WTC11 (cell line): ENCODE measurements at regions not wholly inside any gene's neighbourhood (a gene's known extent, or its start where the extent isn't known, plus 50 kb on each side); places are given as distances from the start of the nearest gene placed in this dataset.
A peak's percentile ranks its signal among the peaks of the same experiment; 100 is the strongest.

Experiments
- ATAC-seq: fragments of 200-7000 bp; cut with Tn5 transposase; 2 replicates; pipeline ENCODE4 v1.10.0; 2021; ENCODE audit warnings: mild to moderate bottlenecking, moderate library complexity
- CTCF ChIA-PET: fragments of 300-600 bp; sonication (Branson Sonifier 250); formaldehyde crosslinking; loops from one replicate; lab custom pipeline; 2021; ENCODE audit warnings: antibody characterized with exemption; lab: Charles Lee
- POLR2A ChIA-PET: fragments of 350-600 bp; sonication (Branson Sonifier 250); formaldehyde crosslinking; loops from one replicate; lab custom pipeline; 2021; ENCODE audit warnings: antibody characterized with exemption; lab: Charles Lee
- DNase-seq: peaks from one replicate; pipeline ENCODE4 v3.0.0; 2021; ENCODE audit warnings: low spot score
- H3K27ac Mint-ChIP-seq: 2 replicates; pipeline ENCODE4 v1.8.0; 2021; ENCODE audit warnings: mixed read lengths
- H3K27me3 Mint-ChIP-seq: 2 replicates; pipeline ENCODE4 v1.8.0; 2021; ENCODE audit warnings: low read depth, mild to moderate bottlenecking, moderate library complexity, mixed read lengths
- H3K36me3 Mint-ChIP-seq: 2 replicates; pipeline ENCODE4 v1.8.0; 2021; ENCODE audit warnings: mixed read lengths
- H3K4me1 Mint-ChIP-seq: 2 replicates; pipeline ENCODE4 v1.8.0; 2022; ENCODE audit warnings: mixed read lengths
- H3K4me3 Mint-ChIP-seq: 2 replicates; pipeline ENCODE4 v1.8.0; 2021; ENCODE audit warnings: mild to moderate bottlenecking, moderate library complexity, mixed read lengths
- H3K9me3 Mint-ChIP-seq: 2 replicates; pipeline ENCODE4 v1.8.0; 2021; ENCODE audit warnings: mixed read lengths
- ATF1 ChIP-seq: sonication (generic); formaldehyde crosslinking; IDR thresholded peaks from 2 replicates; pipeline ENCODE4 v1.8.1; 2023; ENCODE audit warnings: mild to moderate bottlenecking, moderate library complexity, missing genetic modification reagents
- FOXJ3 ChIP-seq: sonication (generic); formaldehyde crosslinking; IDR thresholded peaks from 2 replicates; pipeline ENCODE4 v1.9.0; 2021; ENCODE audit warnings: missing genetic modification reagents, mild to moderate bottlenecking, borderline replicate concordance
- HMGA2 ChIP-seq: fragments of 250-450 bp; sonication (Bioruptor Pico); IDR thresholded peaks from 2 replicates; pipeline ENCODE4 v1.4.0; 2021; ENCODE audit warnings: mild to moderate bottlenecking, moderate library complexity
- IRF2 ChIP-seq: sonication (generic); formaldehyde crosslinking; IDR thresholded peaks from 2 replicates; pipeline ENCODE4 v1.8.0; 2022; ENCODE audit warnings: low read depth, missing genetic modification reagents, borderline replicate concordance
- JUN ChIP-seq: sonication (generic); formaldehyde crosslinking; IDR thresholded peaks from 2 replicates; pipeline ENCODE4 v1.8.0; 2023; ENCODE audit warnings: mild to moderate bottlenecking, missing genetic modification reagents
- KAT7 ChIP-seq: sonication (generic); formaldehyde crosslinking; IDR thresholded peaks from 2 replicates; pipeline ENCODE4 v1.8.1; 2023; ENCODE audit warnings: missing genetic modification reagents, mild to moderate bottlenecking, borderline replicate concordance
- MYBL2 ChIP-seq: sonication (generic); formaldehyde crosslinking; IDR thresholded peaks from 2 replicates; pipeline ENCODE4 v1.8.1; 2023; ENCODE audit warnings: mild to moderate bottlenecking, moderate library complexity, missing genetic modification reagents
- NFE2L1 ChIP-seq: sonication (generic); formaldehyde crosslinking; IDR thresholded peaks from 2 replicates; pipeline ENCODE4 v1.8.1; 2023; ENCODE audit warnings: missing genetic modification reagents
- NR2C2 ChIP-seq: sonication (generic); formaldehyde crosslinking; IDR thresholded peaks from 2 replicates; pipeline ENCODE4 v1.8.0; 2022; ENCODE audit warnings: mild to moderate bottlenecking, missing genetic modification reagents
- NR3C1 ChIP-seq: sonication (generic); formaldehyde crosslinking; conservative IDR thresholded peaks from 2 replicates; pipeline ENCODE4 v1.8.1; 2023; ENCODE audit warnings: low read depth, mild to moderate bottlenecking, missing genetic modification reagents
- OVOL2 ChIP-seq: fragments of 250-450 bp; sonication (Bioruptor Pico); IDR thresholded peaks from 2 replicates; pipeline ENCODE4 v1.9.0; 2021; ENCODE audit warnings: mild to moderate bottlenecking, borderline replicate concordance
- TEAD4 ChIP-seq: sonication (generic); formaldehyde crosslinking; IDR thresholded peaks from 2 replicates; pipeline ENCODE4 v1.8.0; 2022; ENCODE audit warnings: mild to moderate bottlenecking, missing genetic modification reagents
- ZNF416 ChIP-seq: fragments of 250-450 bp; sonication (Bioruptor Pico); IDR thresholded peaks from 2 replicates; pipeline ENCODE4 v1.9.0; 2021; ENCODE audit warnings: mild to moderate bottlenecking, inconsistent platforms
- ZNF423 ChIP-seq: fragments of 250-450 bp; sonication (Bioruptor Pico); IDR thresholded peaks from 2 replicates; pipeline ENCODE4 v2.1.2; 2022; ENCODE audit warnings: mild to moderate bottlenecking, moderate library complexity
- TF ChIP-seq, protein P1 (sequence below): fragments of 200-600 bp; IDR thresholded peaks from 2 replicates; pipeline ENCODE4 v1.8.0; 2022; ENCODE audit warnings: antibody characterized with exemption
- TF ChIP-seq, protein P2 (sequence below): fragments of 250-450 bp; sonication (Bioruptor Pico); IDR thresholded peaks from 2 replicates; pipeline ENCODE4 v1.8.0; 2021; ENCODE audit warnings: mild to moderate bottlenecking
- TF ChIP-seq, protein P3 (sequence below): sonication (generic); formaldehyde crosslinking; IDR thresholded peaks from 2 replicates; pipeline ENCODE4 v1.8.1; 2022; ENCODE audit warnings: missing genetic modification reagents, borderline replicate concordance
- TF ChIP-seq, protein P4 (sequence below): fragments of 250-450 bp; sonication (Bioruptor Pico); IDR thresholded peaks from 2 replicates; pipeline ENCODE4 v1.9.0; 2021; ENCODE audit warnings: mild to moderate bottlenecking, borderline replicate concordance
- TF ChIP-seq, protein P5 (sequence below): sonication (generic); formaldehyde crosslinking; IDR thresholded peaks from 2 replicates; pipeline ENCODE4 v1.8.0; 2022; ENCODE audit warnings: mild to moderate bottlenecking, missing genetic modification reagents
- TF ChIP-seq, protein P6 (sequence below): sonication (generic); formaldehyde crosslinking; IDR thresholded peaks from 2 replicates; pipeline ENCODE4 v1.8.1; 2023; ENCODE audit warnings: mild to moderate bottlenecking, moderate library complexity, missing genetic modification reagents

DNA sequence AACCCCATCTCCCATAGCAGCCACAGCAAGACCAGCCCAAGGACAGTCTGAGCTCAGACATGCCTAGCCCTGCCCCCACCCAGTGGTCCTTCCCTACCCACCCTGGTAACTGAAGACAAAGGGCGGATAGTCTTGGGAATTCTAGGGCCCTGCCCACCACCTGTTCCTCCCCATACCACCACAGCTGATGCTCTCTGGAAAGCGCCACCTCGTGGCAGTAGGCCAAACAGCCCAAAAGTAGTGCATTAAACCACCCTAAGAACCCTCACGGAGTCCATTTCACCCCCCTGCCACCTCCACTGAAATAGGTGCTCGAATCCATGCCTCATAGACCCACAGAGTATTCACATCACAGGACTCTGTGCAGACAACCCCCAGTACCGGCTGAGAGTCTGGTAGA is 1021.4 kb downstream of the CDH8 start:
- ChIA-PET CTCF (interaction anchor here (1.1 kb wide), 1 partner anchor 116 kb away, joined by 3 read pairs; no protein-coding TSS in a partner anchor), POLR2A (no interaction called here)
- H3K4me3 Mint-ChIP-seq: no peak overlapping the region
- H3K36me3 Mint-ChIP-seq: no peaks in the 10 kb centered on the region
- no peaks in the 10 kb centered on the region for H3K27me3 Mint-ChIP-seq
- ATAC-seq (peak; percentile 78), DNase-seq (peak; percentile 68)
- no peak overlapping the region for H3K27ac Mint-ChIP-seq
- TF ChIP-seq, protein P1, sequence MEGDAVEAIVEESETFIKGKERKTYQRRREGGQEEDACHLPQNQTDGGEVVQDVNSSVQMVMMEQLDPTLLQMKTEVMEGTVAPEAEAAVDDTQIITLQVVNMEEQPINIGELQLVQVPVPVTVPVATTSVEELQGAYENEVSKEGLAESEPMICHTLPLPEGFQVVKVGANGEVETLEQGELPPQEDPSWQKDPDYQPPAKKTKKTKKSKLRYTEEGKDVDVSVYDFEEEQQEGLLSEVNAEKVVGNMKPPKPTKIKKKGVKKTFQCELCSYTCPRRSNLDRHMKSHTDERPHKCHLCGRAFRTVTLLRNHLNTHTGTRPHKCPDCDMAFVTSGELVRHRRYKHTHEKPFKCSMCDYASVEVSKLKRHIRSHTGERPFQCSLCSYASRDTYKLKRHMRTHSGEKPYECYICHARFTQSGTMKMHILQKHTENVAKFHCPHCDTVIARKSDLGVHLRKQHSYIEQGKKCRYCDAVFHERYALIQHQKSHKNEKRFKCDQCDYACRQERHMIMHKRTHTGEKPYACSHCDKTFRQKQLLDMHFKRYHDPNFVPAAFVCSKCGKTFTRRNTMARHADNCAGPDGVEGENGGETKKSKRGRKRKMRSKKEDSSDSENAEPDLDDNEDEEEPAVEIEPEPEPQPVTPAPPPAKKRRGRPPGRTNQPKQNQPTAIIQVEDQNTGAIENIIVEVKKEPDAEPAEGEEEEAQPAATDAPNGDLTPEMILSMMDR: 0 out of 2 replicates have a peak, but pooled peaks have one; percentile 32
- TF ChIP-seq NR3C1 (CRISPR knock-in tag): no peak
- no peaks in the 10 kb centered on the region for H3K4me1 Mint-ChIP-seq
- peaks cover 22% of the 10 kb centered on the region for H3K9me3 Mint-ChIP-seq

DNA sequence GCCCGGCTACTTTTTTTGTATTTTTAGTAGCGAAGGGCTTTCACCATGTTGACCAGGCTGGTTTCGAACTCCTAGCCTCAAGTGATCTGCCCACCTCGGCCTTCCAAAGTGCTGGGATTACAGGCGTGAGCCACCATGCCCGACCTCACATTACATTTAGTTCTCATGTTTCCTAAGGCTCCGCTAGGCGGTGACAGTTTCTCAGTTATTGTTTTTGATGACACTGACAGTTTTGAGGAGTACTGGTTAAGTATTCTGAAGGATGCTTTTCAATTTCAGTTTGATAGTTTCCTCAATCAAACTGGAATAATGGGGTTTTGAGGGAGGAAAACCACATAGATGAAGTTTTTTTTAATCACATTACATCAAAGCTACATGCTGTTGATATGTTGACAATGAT is 1028.5 kb downstream of the CDH8 start:
- ChIA-PET POLR2A (no interaction called here), CTCF (no interaction called here)
- no peaks in the 10 kb centered on the region for H3K27me3 Mint-ChIP-seq
- ATAC-seq (no peak), DNase-seq (no peak)
- no peaks in the 10 kb centered on the region for H3K36me3 Mint-ChIP-seq
- no peaks in the 10 kb centered on the region for H3K4me1 Mint-ChIP-seq
- no peaks in the 10 kb centered on the region for H3K9me3 Mint-ChIP-seq
- TF ChIP-seq KAT7 (CRISPR knock-in tag) (no peak), OVOL2 (CRISPR knock-in tag) (no peak), ATF1 (CRISPR knock-in tag) (no peak), JUN (CRISPR knock-in tag) (no peak), TEAD4 (CRISPR knock-in tag) (no peak), ZNF416 (no peak)
- TF ChIP-seq, protein P2, sequence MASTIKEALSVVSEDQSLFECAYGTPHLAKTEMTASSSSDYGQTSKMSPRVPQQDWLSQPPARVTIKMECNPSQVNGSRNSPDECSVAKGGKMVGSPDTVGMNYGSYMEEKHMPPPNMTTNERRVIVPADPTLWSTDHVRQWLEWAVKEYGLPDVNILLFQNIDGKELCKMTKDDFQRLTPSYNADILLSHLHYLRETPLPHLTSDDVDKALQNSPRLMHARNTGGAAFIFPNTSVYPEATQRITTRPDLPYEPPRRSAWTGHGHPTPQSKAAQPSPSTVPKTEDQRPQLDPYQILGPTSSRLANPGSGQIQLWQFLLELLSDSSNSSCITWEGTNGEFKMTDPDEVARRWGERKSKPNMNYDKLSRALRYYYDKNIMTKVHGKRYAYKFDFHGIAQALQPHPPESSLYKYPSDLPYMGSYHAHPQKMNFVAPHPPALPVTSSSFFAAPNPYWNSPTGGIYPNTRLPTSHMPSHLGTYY (CRISPR knock-in tag): no peak
- H3K27ac Mint-ChIP-seq: no peak overlapping the region
- no peak overlapping the region for H3K4me3 Mint-ChIP-seq

DNA sequence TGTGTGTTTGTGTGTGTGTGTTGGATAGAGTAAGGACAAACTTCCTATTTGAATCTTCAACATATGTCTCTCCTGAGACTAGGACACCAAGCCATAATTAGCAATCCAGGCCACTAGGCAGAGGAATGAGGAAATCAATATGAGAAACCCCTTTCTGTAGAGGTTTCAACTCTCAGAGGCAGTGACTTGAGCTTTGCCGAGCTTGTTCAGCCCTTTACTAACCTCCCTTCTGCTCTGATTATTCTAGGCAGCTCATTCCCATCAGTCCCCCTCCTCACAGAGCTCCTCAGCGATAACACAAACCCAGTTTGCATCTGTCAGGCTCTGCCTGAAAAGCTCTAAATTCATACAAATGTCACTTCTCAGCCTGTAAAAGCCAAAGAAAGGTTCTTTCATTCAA is 1030.3 kb downstream of the CDH8 start:
- H3K36me3 Mint-ChIP-seq: no peaks in the 10 kb centered on the region
- ATAC-seq (no peak), DNase-seq (no peak)
- ChIA-PET CTCF (interaction anchor here (0.6 kb wide), 1 partner anchor 8 kb away, joined by 4 read pairs; no protein-coding TSS in a partner anchor), POLR2A (no interaction called here)
- no peaks in the 10 kb centered on the region for H3K4me1 Mint-ChIP-seq
- H3K27me3 Mint-ChIP-seq: no peaks in the 10 kb centered on the region
- no peak overlapping the region for H3K27ac Mint-ChIP-seq
- no peak overlapping the region for H3K4me3 Mint-ChIP-seq
- no peaks in the 10 kb centered on the region for H3K9me3 Mint-ChIP-seq
- TF ChIP-seq, protein P3, sequence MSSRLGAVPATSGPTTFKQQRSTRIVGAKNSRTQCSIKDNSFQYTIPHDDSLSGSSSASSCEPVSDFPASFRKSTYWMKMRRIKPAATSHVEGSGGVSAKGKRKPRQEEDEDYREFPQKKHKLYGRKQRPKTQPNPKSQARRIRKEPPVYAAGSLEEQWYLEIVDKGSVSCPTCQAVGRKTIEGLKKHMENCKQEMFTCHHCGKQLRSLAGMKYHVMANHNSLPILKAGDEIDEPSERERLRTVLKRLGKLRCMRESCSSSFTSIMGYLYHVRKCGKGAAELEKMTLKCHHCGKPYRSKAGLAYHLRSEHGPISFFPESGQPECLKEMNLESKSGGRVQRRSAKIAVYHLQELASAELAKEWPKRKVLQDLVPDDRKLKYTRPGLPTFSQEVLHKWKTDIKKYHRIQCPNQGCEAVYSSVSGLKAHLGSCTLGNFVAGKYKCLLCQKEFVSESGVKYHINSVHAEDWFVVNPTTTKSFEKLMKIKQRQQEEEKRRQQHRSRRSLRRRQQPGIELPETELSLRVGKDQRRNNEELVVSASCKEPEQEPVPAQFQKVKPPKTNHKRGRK (CRISPR knock-in tag): no peak
- TF ChIP-seq HMGA2 (CRISPR knock-in tag) (no peak), IRF2 (CRISPR knock-in tag) (no peak), MYBL2 (CRISPR knock-in tag) (no peak), NFE2L1 (CRISPR knock-in tag) (no peak), FOXJ3 (CRISPR knock-in tag) (no peak), OVOL2 (CRISPR knock-in tag) (no peak), TEAD4 (CRISPR knock-in tag) (no peak), NR2C2 (CRISPR knock-in tag) (no peak), ZNF423 (CRISPR knock-in tag) (no peak)
- TF ChIP-seq, protein P4, sequence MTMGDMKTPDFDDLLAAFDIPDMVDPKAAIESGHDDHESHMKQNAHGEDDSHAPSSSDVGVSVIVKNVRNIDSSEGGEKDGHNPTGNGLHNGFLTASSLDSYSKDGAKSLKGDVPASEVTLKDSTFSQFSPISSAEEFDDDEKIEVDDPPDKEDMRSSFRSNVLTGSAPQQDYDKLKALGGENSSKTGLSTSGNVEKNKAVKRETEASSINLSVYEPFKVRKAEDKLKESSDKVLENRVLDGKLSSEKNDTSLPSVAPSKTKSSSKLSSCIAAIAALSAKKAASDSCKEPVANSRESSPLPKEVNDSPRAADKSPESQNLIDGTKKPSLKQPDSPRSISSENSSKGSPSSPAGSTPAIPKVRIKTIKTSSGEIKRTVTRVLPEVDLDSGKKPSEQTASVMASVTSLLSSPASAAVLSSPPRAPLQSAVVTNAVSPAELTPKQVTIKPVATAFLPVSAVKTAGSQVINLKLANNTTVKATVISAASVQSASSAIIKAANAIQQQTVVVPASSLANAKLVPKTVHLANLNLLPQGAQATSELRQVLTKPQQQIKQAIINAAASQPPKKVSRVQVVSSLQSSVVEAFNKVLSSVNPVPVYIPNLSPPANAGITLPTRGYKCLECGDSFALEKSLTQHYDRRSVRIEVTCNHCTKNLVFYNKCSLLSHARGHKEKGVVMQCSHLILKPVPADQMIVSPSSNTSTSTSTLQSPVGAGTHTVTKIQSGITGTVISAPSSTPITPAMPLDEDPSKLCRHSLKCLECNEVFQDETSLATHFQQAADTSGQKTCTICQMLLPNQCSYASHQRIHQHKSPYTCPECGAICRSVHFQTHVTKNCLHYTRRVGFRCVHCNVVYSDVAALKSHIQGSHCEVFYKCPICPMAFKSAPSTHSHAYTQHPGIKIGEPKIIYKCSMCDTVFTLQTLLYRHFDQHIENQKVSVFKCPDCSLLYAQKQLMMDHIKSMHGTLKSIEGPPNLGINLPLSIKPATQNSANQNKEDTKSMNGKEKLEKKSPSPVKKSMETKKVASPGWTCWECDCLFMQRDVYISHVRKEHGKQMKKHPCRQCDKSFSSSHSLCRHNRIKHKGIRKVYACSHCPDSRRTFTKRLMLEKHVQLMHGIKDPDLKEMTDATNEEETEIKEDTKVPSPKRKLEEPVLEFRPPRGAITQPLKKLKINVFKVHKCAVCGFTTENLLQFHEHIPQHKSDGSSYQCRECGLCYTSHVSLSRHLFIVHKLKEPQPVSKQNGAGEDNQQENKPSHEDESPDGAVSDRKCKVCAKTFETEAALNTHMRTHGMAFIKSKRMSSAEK (CRISPR knock-in tag): no peak
- TF ChIP-seq, protein P5, sequence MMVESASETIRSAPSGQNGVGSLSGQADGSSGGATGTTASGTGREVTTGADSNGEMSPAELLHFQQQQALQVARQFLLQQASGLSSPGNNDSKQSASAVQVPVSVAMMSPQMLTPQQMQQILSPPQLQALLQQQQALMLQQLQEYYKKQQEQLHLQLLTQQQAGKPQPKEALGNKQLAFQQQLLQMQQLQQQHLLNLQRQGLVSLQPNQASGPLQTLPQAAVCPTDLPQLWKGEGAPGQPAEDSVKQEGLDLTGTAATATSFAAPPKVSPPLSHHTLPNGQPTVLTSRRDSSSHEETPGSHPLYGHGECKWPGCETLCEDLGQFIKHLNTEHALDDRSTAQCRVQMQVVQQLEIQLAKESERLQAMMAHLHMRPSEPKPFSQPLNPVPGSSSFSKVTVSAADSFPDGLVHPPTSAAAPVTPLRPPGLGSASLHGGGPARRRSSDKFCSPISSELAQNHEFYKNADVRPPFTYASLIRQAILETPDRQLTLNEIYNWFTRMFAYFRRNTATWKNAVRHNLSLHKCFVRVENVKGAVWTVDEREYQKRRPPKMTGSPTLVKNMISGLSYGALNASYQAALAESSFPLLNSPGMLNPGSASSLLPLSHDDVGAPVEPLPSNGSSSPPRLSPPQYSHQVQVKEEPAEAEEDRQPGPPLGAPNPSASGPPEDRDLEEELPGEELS (CRISPR knock-in tag): no peak
- TF ChIP-seq, protein P6, sequence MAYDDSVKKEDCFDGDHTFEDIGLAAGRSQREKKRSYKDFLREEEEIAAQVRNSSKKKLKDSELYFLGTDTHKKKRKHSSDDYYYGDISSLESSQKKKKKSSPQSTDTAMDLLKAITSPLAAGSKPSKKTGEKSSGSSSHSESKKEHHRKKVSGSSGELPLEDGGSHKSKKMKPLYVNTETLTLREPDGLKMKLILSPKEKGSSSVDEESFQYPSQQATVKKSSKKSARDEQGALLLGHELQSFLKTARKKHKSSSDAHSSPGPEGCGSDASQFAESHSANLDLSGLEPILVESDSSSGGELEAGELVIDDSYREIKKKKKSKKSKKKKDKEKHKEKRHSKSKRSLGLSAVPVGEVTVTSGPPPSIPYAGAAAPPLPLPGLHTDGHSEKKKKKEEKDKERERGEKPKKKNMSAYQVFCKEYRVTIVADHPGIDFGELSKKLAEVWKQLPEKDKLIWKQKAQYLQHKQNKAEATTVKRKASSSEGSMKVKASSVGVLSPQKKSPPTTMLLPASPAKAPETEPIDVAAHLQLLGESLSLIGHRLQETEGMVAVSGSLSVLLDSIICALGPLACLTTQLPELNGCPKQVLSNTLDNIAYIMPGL: no peak
